ENCODE measurements at regions not wholly inside any gene's neighbourhood (a gene's known extent, or its start where the extent isn't known, plus 50 kb on each side); places are given as distances from the start of the nearest gene placed in this dataset.
"Not testable (repeated sequence)": the region's sequence is repeated elsewhere in the genome, so short reads cannot be mapped to it uniquely, and the experiment has no call there.

- no peak for DNase-seq
These were observed 387.2 kb downstream of the PTPRU start for GRCh38 chr1:29623501-29623900.

DNA sequence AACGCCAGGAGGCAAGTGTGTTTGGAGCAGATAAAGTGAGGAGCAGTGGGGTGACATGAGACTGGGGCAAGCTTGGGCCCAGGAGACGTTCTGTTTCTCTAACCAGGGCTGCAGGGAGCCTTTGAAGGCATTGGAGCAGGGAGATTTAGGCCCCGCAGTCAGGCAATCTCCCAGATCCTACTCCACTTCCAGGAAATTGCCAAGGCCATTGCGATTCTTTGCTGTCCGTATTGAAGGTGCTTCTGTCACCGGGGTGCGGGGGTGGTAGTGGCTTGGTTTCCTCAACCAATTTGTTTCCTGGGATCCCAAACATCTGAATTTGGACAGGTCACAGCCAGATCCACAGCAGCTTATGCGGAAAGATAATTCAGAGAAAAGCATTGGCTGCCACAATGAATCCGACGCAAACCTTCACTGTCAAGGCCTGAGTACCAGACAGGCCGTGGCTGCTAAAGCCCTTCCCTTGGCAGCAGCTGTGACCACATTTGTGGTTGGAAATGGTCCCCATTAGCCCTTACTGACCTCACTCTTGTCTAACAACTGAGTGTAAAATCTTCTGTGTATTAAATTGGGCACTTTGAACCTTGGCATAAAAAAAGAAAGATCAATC, 385.6 kb downstream of the PTPRU start:
- no peak for DNase-seq

DNA sequence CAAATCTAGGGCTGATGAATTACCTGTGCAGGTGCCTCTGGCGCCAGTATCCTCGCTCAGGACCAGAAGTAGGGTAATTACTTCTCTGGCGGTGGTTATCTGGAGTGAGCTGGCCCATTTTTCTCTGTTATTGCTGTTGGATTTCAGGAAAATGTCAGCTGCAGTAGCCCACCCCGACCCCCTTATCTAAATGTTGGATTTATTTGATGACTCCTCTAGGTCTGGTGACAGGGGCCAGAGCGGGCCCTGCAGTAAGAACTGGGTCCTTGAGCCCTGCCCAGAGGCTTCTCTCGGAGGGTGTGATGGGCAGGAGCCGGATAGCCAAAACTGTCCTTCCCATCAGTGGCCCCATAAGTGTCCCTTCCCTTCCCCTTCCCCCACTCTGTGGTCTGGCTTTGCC, 384.3 kb downstream of the PTPRU start:
- no peak for DNase-seq

DNA sequence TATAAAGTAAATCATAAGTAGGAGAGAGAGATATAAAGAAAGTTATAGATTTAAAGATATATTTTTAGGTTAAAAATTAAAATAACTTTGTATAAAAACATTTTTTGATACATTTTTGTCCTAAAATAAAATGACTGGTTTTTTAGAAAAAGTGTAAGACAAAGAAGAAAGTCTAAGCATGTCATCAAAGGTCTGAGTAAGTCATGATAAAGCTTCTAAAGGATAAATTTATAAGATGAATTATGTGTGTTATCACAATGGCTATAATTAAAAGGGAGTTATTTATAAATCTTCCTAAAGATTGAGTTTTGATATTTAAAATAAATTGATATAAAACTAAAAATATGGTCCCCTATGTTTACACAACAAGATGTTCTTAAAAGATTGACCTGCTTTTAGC, 370.9 kb downstream of the PTPRU start:
- no peak for DNase-seq

- DNase-seq = not testable (repeated sequence)
These were observed 368.5 kb downstream of the PTPRU start for GRCh38 chr1:29604796-29605195.

DNA sequence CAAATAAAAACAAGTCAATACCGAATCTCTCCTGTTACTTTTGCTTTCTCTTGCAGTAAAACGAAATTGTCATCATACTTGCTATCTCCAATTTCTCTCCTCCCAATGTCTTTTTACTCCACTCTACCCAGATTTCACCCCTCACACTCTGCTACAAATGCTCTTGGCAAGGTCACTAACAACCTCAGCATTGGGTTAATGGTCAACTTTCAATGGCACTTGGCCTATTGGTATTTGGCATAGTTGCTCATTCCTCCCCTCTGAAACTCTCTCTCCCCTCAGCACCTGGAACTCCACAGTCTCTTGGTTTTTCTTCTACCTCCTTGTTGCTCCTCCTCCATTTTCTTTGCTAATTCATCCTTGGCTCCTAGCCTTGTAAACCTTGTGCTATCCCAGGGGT, 367.3 kb downstream of the PTPRU start:
- DNase-seq = no peak

DNA sequence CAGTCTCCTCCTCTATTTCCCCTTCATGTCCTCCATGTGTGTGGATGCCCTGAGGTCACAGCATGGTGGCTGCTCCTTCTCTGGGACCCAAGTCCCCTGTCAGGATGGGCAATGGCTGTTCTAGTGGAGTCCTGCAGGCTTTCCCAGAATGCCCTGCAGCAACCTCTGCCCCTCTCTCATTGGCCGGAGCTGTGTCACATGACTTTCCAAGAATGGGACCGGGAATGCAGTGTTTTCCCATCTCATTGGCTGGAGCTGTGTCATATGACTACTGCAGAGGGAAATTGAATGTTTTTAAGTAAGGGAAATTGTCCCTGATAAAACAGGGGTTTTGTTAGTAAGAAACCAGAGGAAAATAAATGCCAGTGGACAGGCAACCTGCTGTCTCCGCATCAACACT, 365.9 kb downstream of the PTPRU start:
- DNase-seq = no peak

GRCh38 chr1:29601021-29601420, 364.7 kb downstream of the PTPRU start:
- DNase-seq = no peak

DNA sequence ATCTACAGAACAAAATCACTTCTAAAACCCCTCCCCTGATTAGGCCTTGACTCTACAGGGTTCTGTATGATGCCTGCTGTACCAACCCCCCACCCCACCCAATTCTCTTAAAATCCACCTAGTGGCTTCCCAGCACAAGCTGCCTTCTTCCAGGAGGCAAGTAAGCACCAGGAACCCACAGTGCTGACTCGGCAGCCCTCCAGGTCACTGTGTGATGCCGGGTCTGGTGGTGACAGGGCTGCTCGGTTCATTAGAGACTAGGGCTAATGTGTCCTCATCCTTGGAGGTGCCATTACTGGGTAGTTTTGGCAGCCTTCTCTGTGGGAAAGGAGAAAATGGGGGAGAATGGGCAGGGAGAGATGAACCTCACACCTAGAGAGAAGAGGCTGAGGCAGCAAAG, 363.5 kb downstream of the PTPRU start:
- no peak for DNase-seq

- DNase-seq = no peak
These were observed 362.7 kb downstream of the PTPRU start for GRCh38 chr1:29599071-29599470.

DNA sequence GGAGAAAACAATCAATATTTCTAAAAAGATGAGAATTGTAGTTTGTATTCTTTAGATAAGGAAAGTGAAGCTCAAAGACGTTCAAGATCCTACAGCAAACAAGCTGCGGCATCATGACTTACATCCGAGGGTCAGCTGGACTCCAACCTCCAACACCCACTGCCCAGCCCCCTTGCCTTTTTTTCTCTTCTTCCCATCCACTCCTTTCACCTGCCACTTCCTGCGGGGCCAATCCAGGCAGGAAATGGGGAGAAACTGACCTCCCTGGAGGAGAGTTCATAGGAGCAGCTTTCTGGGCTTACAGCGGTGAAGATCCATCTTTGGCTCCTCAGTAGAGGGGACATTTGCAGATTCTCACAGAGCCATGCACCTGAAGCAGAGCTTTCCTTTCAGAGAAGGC, 361.5 kb downstream of the PTPRU start:
- no peak for DNase-seq

GRCh38 chr1:29593601-29594382, 357.5 kb downstream of the PTPRU start:
- DNase-seq = no peak

DNA sequence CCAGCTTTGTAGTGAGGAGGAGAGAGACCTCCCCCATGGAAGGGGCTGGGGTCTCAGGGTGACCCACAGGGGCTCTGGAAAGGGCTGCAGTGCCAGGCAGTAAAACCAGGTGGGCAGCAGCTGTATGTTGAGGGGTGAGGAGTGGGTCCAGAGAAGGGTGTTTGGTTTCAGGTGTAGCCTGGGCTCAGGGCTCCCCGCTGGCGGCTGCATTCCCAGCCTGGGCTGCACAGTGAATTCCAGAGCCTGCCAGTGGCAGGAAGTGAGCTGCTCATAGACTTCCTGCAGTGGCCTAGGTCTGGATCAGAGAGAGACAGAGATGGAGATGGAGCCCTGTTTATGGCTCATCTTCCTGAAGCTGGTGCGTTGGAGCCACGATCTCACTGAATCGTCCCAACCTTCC, 356.4 kb downstream of the PTPRU start:
- DNase-seq = no peak

DNA sequence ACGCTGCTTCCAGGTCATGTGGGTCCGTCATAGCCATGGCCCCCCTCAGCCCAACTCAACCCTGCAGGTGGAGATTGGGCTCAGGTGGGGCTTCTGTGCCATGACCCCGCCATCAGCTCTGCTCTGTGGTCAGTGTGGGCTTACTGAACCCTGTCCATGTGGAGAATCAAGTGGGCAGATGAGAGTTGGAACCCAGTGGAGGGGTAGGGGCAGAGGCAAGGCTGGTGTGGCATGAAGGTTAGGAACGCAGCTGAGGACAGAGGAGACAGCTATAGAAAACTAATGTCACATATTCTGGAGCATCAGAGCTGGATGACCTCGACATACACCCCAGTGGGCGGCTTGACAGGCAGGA, 355.9 kb downstream of the PTPRU start:
- DNase-seq = no peak

GRCh38 chr1:29591601-29592260, 355.4 kb downstream of the PTPRU start:
- DNase-seq = no peak

DNA sequence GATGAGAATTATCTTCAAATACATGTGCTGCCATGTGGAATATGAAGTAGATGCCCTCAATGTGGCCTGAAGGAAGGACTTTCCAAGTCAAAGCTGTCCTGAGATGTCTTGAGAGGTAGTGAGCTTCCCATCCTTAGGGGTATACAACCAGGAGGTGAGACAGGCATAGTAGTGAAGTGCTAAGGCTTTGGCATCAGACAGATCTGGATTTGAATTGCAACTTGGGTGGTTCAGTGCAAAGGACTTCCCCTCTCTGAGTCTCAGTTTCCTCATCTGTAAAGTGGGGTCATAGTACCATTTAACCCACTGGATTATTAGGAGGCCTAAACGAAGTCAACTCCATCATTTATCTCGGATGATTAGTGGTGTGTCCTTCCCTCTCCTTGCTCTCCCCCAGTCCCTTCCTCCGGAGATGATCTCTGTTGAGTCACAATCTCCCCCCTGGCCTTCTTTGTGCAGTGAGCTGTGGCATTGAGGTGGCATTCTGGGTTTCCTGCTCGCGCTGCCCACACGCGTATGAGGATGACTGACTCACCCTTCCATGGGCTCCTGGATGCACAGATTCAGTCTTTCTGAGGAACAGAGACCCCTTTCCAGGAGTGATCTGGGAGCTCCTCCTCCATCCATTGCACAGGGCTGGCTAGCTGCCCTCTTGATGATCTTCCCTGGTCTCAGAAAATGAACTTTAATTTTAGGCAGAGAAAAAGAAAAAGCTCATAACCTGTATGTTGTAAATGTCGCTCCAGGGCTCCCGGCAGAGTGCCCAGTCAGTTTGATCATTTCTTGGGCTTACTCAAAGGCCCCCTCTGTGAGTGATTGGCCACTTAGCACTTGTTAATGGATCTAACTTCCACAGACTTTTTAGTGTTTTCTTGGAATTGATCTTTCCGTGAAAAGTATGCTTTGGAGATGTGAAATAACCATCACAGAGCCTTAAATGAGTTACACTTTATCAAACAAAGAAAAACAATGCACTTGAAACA, 354.6 kb downstream of the PTPRU start:
- DNase-seq = no peak

DNA sequence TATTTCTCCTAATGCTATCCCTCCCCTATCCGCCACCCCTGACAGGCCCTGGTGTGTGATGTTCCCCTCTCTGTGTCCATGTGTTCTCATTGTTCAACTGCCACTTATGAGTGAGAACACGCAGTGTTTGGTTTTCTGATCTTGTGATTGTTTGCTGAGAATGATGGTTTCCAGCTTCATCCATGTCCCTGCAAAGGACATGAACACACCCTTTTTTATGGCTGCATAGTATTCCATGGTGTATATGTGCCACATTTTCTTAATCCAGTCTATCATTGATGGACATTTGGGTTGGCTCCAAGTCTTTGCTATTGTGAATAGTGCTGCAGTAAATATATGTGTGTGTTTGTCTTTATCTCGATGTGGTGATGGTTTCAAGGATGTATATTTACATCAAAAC, 353.4 kb downstream of the PTPRU start:
- not testable (repeated sequence) for DNase-seq

DNA sequence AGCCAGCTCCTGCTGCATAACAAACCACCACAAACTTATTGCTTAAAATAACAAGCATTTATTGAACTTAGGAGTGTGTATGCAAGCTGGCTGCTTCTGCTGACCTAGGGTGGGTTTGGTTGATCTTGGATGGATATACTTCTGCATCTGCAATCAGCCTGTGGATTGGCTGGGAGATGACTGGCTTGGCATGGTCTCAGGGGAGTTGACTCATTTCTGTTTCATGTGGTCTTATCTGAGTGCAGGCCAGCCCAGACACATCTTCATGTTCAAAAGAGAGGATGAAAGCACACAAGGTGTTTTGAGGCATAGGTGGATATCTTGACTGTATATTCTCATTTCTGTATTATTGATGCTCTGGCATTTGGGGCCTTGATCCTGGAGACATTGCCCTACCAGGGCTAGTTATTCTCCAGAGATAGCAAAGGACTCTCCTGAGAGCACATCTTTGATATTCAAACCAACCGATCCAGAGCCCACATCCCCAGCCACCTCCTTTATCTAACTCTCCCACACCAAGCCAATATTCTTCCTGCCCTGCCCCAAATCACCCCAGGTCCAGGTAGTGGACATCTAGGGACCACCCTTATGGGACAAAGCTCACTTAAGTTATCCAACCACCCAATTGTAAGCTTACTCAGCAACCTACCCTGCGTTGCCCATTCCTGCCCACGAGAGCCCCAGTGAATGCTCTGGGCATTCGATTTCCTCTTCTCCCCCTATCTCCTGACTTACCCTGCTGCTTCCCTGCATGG, 350.8 kb downstream of the PTPRU start:
- no peak for DNase-seq

DNA sequence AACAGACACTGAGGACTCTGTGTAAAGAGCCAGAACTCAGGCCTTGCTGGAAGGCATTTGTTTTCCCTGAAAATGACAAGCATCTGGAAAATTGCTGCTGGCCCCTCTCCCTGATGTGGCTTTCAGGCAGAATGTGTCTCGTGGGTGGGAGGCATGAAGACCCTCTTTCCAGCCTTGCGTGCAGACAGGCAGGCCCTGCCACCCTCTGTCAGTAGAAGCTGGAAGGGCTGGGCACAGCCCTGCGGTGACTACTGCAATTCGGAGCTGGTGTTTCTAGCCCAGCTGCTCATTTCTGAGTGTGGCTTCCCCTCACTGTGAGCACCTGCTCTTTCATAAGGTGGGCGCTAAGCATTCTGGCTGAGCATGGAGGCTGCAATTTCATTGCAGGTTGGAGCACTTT, 349.9 kb downstream of the PTPRU start:
- DNase-seq = no peak

- DNase-seq = no peak
These were observed 349.3 kb downstream of the PTPRU start for GRCh38 chr1:29585656-29586055.

DNA sequence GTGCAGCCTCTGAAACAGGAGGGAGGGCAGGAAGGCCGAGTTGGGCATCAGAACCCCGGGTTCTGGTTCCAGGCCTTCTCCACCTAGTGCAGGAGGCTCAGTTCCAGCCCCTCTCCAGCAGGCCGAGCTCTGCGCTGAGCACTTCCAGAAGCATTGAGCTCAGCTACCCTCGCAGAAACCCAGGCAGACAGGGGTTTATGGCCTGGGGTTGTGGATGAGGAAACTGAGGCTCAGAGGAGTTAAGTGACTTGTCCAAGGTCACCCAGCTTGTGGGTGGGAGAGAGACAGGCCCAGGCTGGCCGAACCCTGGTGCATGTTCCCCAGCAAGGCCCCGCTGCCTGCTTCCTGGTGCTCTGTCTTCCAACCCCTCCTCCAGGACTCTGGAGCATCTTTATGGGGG, 348.9 kb downstream of the PTPRU start:
- DNase-seq = no peak

- no peak for DNase-seq
These were observed 348.5 kb downstream of the PTPRU start for GRCh38 chr1:29584776-29585175.
